ENCODE measurements at regions not wholly inside any gene's neighbourhood (a gene's known extent, or its start where the extent isn't known, plus 50 kb on each side); places are given as distances from the start of the nearest gene placed in this dataset.

GRCh38 chr22:48088926-48089536 is 1326.6 kb downstream of the TBC1D22A start:
- no peak for DNase-seq

- no peak for DNase-seq
Measured at GRCh38 chr22:48088251-48088650, 1325.8 kb downstream of the TBC1D22A start.

GRCh38 chr22:48085901-48086645 is 1323.6 kb downstream of the TBC1D22A start:
- no peak for DNase-seq

GRCh38 chr22:48084729-48085050 is 1322.2 kb downstream of the TBC1D22A start:
- no peak for DNase-seq

- peak; percentile 34 for DNase-seq
Measured at GRCh38 chr22:48084041-48084728, 1321.7 kb downstream of the TBC1D22A start.

GRCh38 chr22:48083502-48083901 is 1321.1 kb downstream of the TBC1D22A start:
- no peak for DNase-seq

GRCh38 chr22:48082284-48082683 is 1319.8 kb downstream of the TBC1D22A start:
- no peak for DNase-seq

GRCh38 chr22:48081281-48081680 is 1318.8 kb downstream of the TBC1D22A start:
- DNase-seq: no peak

GRCh38 chr22:48080316-48081165 is 1318.1 kb downstream of the TBC1D22A start:
- DNase-seq: no peak

- DNase-seq: no peak
Measured at GRCh38 chr22:48079505-48080290, 1317.2 kb downstream of the TBC1D22A start.

- no peak for DNase-seq
Measured at GRCh38 chr22:48078825-48079224, 1316.4 kb downstream of the TBC1D22A start.

- no peak for DNase-seq
Measured at GRCh38 chr22:48077699-48078098, 1315.2 kb downstream of the TBC1D22A start.

- DNase-seq: no peak
Measured at GRCh38 chr22:48076008-48076407, 1313.6 kb downstream of the TBC1D22A start.

- no peak for DNase-seq
Measured at GRCh38 chr22:48075604-48076003, 1313.2 kb downstream of the TBC1D22A start.

- no peak for DNase-seq
Measured at GRCh38 chr22:48072777-48073176, 1310.3 kb downstream of the TBC1D22A start.

GRCh38 chr22:48071828-48072227 is 1309.4 kb downstream of the TBC1D22A start:
- DNase-seq: no peak

- no peak for DNase-seq
Measured at GRCh38 chr22:48071305-48071704, 1308.9 kb downstream of the TBC1D22A start.

GRCh38 chr22:48070760-48071159 is 1308.3 kb downstream of the TBC1D22A start:
- DNase-seq: no peak

- no peak for DNase-seq
Measured at GRCh38 chr22:48070083-48070482, 1307.6 kb downstream of the TBC1D22A start.

- DNase-seq: no peak
Measured at GRCh38 chr22:48069256-48069655, 1306.8 kb downstream of the TBC1D22A start.

- DNase-seq: no peak
Measured at GRCh38 chr22:48068323-48068885, 1306.0 kb downstream of the TBC1D22A start.

GRCh38 chr22:48065892-48066291 is 1303.4 kb downstream of the TBC1D22A start:
- no peak for DNase-seq

Data from activated CD4-positive, alpha-beta T cell treated with anti-CD3 and anti-CD28 coated beads, Interleukin-2, amount 50 U/mL, for 16 hours (primary cell).